Activated CD4-positive, alpha-beta T cell treated with anti-CD3 and anti-CD28 coated beads for 1 hour (primary cell): ENCODE measurements at regions not wholly inside any gene's neighbourhood (a gene's known extent, or its start where the extent isn't known, plus 50 kb on each side); places are given as distances from the start of the nearest gene placed in this dataset.

ENCODE experiments used
- DNase-seq: peaks from one replicate; pipeline ENCODE4 v3.0.0-alpha.2; 2020

GRCh38 chr11:104582431-104582830 is 315.8 kb downstream of the CASP12 start:
- DNase-seq, result no peak

GRCh38 chr11:104581246-104581980 is 316.8 kb downstream of the CASP12 start:
- DNase-seq, result no peak

GRCh38 chr11:104573441-104573990 is 324.7 kb downstream of the CASP12 start:
- no peak for DNase-seq

GRCh38 chr11:104572279-104572678 is 326.0 kb downstream of the CASP12 start:
- no peak for DNase-seq

- DNase-seq, result no peak
These were observed 328.1 kb downstream of the CASP12 start for GRCh38 chr11:104570078-104570701.

GRCh38 chr11:104565583-104565961 is 332.7 kb downstream of the CASP12 start:
- no peak for DNase-seq

GRCh38 chr11:104564921-104565582 is 333.2 kb downstream of the CASP12 start:
- DNase-seq, result no peak

- no peak for DNase-seq
These were observed 341.5 kb downstream of the CASP12 start for GRCh38 chr11:104556606-104557301.

GRCh38 chr11:104549019-104549418 is 349.2 kb downstream of the CASP12 start:
- no peak for DNase-seq

- DNase-seq, result no peak
These were observed 350.1 kb downstream of the CASP12 start for GRCh38 chr11:104547996-104548661.

GRCh38 chr11:104546501-104546900 is 351.8 kb downstream of the CASP12 start:
- no peak for DNase-seq

- DNase-seq, result no peak
These were observed 356.6 kb downstream of the CASP12 start for GRCh38 chr11:104541701-104542100.

GRCh38 chr11:104538313-104538712 is 359.9 kb downstream of the CASP12 start:
- DNase-seq, result no peak

GRCh38 chr11:104534278-104534677 is 364.0 kb downstream of the CASP12 start:
- no peak for DNase-seq

GRCh38 chr11:104531894-104532293 is 366.4 kb downstream of the CASP12 start:
- no peak for DNase-seq

- no peak for DNase-seq
These were observed 367.1 kb upstream of the PDGFD start for GRCh38 chr11:104531075-104531474.

- no peak for DNase-seq
These were observed 366.0 kb upstream of the PDGFD start for GRCh38 chr11:104529906-104530305.

- DNase-seq, result no peak
These were observed 365.3 kb upstream of the PDGFD start for GRCh38 chr11:104529213-104529612.

GRCh38 chr11:104526006-104526405 is 362.1 kb upstream of the PDGFD start:
- no peak for DNase-seq

GRCh38 chr11:104525416-104525815 is 361.5 kb upstream of the PDGFD start:
- DNase-seq, result no peak

- no peak for DNase-seq
These were observed 360.3 kb upstream of the PDGFD start for GRCh38 chr11:104524254-104524653.

- DNase-seq, result no peak
These were observed 359.7 kb upstream of the PDGFD start for GRCh38 chr11:104523611-104524010.

- no peak for DNase-seq
These were observed 358.7 kb upstream of the PDGFD start for GRCh38 chr11:104522650-104523049.
